NCI-H1417 (cell line): ENCODE measurements at regions not wholly inside any gene's neighbourhood (a gene's known extent, or its start where the extent isn't known, plus 50 kb on each side); places are given as distances from the start of the nearest gene placed in this dataset.
A peak's percentile ranks its signal among the peaks of the same experiment; 100 is the strongest.
"Not testable (repeated sequence)": the region's sequence is repeated elsewhere in the genome, so short reads cannot be mapped to it uniquely, and the experiment has no call there.

Experiments
- DNase-seq, 3 experiments: peaks; one replicate each; lab custom pipeline; 2025; lab: John Stamatoyannopoulos, UW

DNA sequence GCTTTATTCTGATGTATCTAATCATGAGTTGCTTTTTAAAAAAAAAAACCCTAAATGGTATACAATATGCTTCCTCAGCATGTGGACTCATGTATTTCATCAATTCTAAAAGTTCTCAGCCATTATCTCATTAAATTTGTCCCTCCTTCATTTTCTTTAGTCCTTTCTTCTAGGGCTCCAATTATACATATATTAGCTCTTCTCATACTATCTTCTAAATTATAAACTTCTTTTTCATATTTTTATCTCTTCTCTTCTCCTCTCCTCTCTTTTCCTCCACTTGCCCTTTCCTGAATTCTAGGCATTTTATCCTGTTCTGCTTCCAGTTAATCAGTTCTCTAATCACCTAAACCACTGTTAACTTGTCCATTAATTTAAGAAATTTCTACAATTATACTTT lies 55.0 kb upstream of the IL33 start:
- no peak for DNase-seq

GRCh38 chr9:6153425-6153824 lies 62.2 kb upstream of the IL33 start:
- DNase-seq: no peak

GRCh38 chr9:6152788-6153187 lies 62.8 kb upstream of the IL33 start:
- no peak for DNase-seq

- DNase-seq: peak in 2 of 3 experiments; percentile 5 to 14
Measured at GRCh38 chr9:6150483-6150882, 65.1 kb upstream of the IL33 start.

DNA sequence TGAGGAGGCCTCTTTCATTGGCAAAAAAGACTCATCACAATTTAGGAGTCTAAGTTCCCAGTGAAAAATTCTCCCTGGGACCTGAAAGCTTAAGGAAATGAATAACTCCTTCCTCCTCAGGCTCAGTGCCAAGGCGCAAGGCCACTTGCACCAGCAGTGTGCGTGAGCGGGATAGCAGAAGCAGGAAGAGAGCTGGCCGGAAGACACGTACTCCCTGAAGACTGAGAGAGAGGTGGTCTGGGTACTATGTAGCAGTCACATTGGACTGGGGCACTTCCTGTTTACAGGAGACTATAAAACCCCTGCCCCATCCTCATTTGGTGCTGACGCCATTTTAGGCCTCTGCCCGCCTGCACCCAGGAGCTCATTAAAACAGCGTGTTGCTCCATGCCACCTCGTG lies 66.3 kb upstream of the IL33 start:
- DNase-seq: no peak

DNA sequence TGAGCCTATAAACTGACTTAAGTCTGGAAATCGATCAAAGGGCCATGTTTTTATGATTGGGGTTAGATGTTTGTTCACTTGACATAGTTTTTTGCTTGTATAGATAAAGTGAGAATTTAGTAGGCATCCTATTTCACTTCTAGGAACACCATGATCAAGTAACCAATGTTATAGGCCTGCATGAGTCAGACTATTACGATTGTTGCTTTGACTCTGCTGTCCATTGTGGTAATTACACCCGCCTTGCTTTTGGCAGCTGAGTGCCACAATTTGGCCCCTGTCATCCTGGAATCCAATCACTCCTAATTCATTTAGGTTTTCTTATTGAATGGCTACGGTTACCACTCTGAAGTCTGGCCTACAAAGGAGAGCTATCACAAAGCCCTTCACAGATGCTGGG lies 67.8 kb upstream of the IL33 start:
- no peak for DNase-seq

DNA sequence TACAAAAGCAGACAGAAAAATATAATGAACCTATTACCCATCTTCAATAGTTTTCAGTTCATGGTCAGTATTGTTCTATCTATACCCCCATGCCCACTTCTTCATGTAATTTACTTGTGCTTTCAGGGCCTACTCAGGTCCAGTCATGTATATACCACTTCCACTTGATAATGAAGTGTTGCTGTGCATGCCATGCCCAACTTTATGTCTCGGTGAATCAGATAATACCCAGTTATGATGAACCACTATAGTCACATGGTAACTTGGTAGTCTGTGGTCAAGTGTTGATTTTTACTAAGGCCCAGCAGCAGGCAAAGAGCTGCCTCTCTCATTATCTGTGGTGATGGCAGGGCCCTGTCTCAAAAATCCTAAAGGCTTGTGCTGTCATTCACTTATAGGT lies 70.7 kb upstream of the IL33 start:
- DNase-seq: no peak

DNA sequence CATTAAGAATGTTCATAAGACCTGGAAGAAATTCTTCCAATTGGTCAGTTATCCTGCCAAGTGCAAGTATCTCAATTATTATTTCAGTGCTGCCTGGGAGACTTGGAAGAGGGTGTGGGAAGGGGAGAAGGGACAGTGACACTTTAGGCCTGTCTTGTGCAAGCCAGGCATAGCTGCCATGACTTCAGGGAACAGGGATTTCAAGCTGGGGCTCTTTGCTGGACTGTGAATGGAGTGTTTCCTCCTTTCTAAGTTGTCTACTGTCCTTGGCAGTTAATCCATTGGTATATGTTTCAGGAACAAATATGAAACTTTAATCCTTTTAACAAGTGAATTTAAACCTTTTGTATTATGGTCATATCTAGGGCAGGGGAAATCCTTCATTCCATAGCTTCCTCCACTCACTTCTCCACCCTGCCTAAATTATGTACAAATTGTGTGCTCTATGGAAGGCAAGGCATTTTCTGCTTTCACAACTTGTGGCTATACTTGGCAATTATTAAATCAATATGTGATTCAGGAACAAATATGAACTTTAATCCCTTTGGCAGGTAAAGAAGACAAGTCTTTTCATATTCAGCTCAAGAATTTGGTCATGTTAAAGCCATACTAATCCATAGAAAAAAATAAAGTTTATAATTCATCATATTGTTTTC lies 72.7 kb upstream of the IL33 start:
- no peak for DNase-seq

- DNase-seq: not testable (repeated sequence)
Measured at GRCh38 chr9:6135780-6136179, 79.8 kb upstream of the IL33 start.

- no peak for DNase-seq
Measured at GRCh38 chr9:6134661-6135180, 80.9 kb upstream of the IL33 start.

- DNase-seq: no peak
Measured at GRCh38 chr9:6133346-6134063, 82.1 kb upstream of the IL33 start.

GRCh38 chr9:6132650-6133049 lies 83.0 kb upstream of the IL33 start:
- DNase-seq: no peak

DNA sequence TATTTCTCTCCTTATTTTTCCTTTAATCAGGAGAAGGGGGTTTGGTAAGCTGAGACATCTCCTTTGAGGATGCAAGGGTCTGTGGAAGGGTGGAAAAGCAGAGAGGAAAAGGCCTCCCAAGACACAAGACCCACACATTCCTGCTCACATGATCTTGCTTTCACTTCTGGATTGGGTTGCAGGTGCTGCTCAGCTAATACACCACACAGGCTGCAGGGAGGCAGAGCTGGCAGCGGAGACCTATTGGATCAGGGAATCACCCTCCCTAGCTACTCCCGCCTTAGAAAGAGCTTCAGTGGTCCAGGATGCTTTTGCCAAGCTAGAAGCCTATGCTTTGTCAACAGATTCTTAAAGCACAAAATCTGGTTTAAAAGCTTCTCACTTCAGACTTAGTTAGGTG lies 87.6 kb upstream of the IL33 start:
- DNase-seq: no peak

GRCh38 chr9:6126377-6126776 lies 89.2 kb upstream of the IL33 start:
- DNase-seq: no peak

GRCh38 chr9:6123416-6123815 lies 92.2 kb upstream of the IL33 start:
- DNase-seq: no peak

- DNase-seq: no peak
Measured at GRCh38 chr9:6121707-6122106, 93.9 kb upstream of the IL33 start.

GRCh38 chr9:6114424-6114823 lies 99.0 kb upstream of the RANBP6 start:
- no peak for DNase-seq

DNA sequence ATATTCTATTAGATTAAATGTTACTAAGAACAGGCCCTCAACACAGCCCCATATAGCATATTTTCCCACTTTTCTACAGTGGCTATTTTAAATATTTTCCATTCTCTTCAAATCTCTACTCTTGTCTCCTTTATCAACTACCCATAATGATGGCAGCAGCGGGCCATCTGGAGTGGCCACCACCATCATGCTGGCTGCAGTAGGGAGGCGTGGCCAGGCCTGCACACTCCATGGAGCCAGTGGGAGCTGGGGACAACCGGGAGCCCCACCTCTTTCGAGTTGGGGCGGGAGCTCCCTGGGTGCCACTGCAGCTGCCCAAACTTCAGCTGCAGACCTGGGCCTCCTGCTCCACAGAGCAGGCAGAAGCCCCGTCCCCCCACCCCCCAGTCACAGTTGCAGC lies 98.4 kb upstream of the RANBP6 start:
- no peak for DNase-seq

GRCh38 chr9:6113312-6113711 lies 97.9 kb upstream of the RANBP6 start:
- no peak for DNase-seq

DNA sequence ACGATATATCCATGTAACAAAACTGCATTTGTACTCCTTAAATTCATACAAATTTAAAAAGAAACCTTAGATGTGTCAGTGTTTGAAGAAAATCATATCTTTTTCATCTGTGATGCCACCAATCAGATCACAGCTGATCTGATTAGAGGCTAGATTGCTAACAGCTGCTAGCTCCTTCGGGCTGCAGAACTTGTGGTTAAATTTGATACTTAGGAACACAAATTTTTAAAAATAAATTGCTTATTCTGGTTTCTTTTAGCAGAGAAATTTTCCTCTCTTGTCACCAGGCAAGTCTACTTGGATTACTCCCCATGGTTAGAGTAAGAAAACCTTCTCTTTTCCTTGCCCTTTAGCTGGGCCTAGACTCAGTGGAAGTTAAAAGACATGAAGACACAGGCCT lies 94.6 kb upstream of the RANBP6 start:
- no peak for DNase-seq

- DNase-seq: no peak
Measured at GRCh38 chr9:6109571-6109970, 94.1 kb upstream of the RANBP6 start.

GRCh38 chr9:6106711-6107339 lies 91.4 kb upstream of the RANBP6 start:
- peak in 1 of 3 experiments; percentile 1 for DNase-seq

GRCh38 chr9:6105738-6106137 lies 90.3 kb upstream of the RANBP6 start:
- no peak for DNase-seq
